ENCODE measurements at regions not wholly inside any gene's neighbourhood (a gene's known extent, or its start where the extent isn't known, plus 50 kb on each side); places are given as distances from the start of the nearest gene placed in this dataset.
A peak's percentile ranks its signal among the peaks of the same experiment; 100 is the strongest.
"Not testable (repeated sequence)": the region's sequence is repeated elsewhere in the genome, so short reads cannot be mapped to it uniquely, and the experiment has no call there.

- H3K27me3 Mint-ChIP-seq; H3K36me3 Mint-ChIP-seq (ENCODE audit: low read depth); H3K9me3 Mint-ChIP-seq; H3K27ac Mint-ChIP-seq; POLR2A ChIA-PET; CTCF ChIA-PET; H3K4me3 Mint-ChIP-seq; DNase-seq; H3K4me1 Mint-ChIP-seq: not testable (repeated sequence)
Observed at GRCh38 chr1:144516172-144516571, 54.7 kb upstream of the NBPF15 start.

DNA sequence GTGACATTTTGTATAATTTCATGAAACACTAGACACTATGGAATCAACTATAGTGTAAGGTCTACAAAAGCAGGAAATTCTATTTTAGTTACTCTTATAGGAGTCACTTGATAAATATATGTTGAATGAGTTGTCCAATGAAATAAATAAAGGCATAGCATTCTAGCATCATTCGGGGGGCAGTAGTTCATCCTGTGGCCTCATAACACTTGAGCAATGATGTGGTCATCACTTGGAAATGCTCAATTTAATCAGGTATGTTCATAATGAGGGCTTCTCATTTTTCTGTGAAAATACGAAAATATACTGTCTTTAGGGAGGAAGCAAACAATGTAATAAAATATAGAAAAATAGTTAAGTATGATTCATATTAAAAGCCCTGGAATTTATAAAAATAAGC, 55.4 kb upstream of the NBPF15 start:
- POLR2A ChIA-PET; H3K27me3 Mint-ChIP-seq; H3K4me3 Mint-ChIP-seq; H3K27ac Mint-ChIP-seq; H3K36me3 Mint-ChIP-seq (ENCODE audit: low read depth); H3K4me1 Mint-ChIP-seq; DNase-seq; H3K9me3 Mint-ChIP-seq; CTCF ChIA-PET: not testable (repeated sequence)

DNA sequence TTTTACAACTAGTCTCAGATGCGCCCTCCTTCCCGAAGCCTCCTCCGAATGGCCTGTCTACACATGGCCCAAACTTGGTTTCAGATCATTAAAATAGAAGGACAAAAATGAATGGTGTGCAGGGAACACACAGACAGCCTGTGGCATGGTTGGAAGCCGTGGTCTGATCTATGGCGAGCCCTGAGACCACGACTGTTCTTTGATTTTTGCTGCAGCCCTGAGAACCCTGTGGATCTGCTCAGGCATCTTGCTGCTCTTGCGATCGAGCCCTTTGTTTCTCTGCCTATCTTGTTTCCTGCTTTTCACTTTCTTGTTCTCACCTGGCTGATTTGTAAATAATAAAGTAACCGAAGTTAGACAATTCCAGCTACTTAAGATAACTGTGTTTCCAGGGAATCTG, 57.0 kb upstream of the NBPF15 start:
- DNase-seq; POLR2A ChIA-PET; H3K36me3 Mint-ChIP-seq (ENCODE audit: low read depth); H3K4me3 Mint-ChIP-seq; H3K27me3 Mint-ChIP-seq; H3K27ac Mint-ChIP-seq; CTCF ChIA-PET; H3K9me3 Mint-ChIP-seq: not testable (repeated sequence)
- H3K4me1 Mint-ChIP-seq = peaks cover 11% of the 10 kb centered on the region

GRCh38 chr1:144519528-144520189, 58.2 kb upstream of the NBPF15 start:
- H3K4me3 Mint-ChIP-seq; CTCF ChIA-PET; H3K27ac Mint-ChIP-seq; H3K36me3 Mint-ChIP-seq (ENCODE audit: low read depth); H3K9me3 Mint-ChIP-seq; H3K27me3 Mint-ChIP-seq; POLR2A ChIA-PET; DNase-seq: not testable (repeated sequence)
- peaks cover 17% of the 10 kb centered on the region for H3K4me1 Mint-ChIP-seq

- H3K4me3 Mint-ChIP-seq = peak overlapping the region; percentile 81
- H3K27ac Mint-ChIP-seq = peak overlapping the region; percentile 100
- H3K9me3 Mint-ChIP-seq; H3K36me3 Mint-ChIP-seq (ENCODE audit: low read depth); H3K27me3 Mint-ChIP-seq; CTCF ChIA-PET: not testable (repeated sequence)
- peak; percentile 75 for DNase-seq
- H3K4me1 Mint-ChIP-seq = peaks cover 18% of the 10 kb centered on the region
- POLR2A ChIA-PET = interaction anchor here (1.2 kb wide), 3 partner anchors 23 to 112 kb away, joined by 11 to 23 read pairs (median 14); no protein-coding TSS in a partner anchor
Observed at GRCh38 chr1:144523661-144524407, 62.4 kb upstream of the NBPF15 start.

GRCh38 chr1:144532156-144532607, 60.5 kb upstream of the PPIAL4F start:
- H3K9me3 Mint-ChIP-seq; H3K4me3 Mint-ChIP-seq; H3K27me3 Mint-ChIP-seq; DNase-seq; CTCF ChIA-PET; H3K36me3 Mint-ChIP-seq (ENCODE audit: low read depth): not testable (repeated sequence)
- peaks cover 30% of the 10 kb centered on the region for H3K4me1 Mint-ChIP-seq
- peak overlapping the region; percentile 32 for H3K27ac Mint-ChIP-seq
- POLR2A ChIA-PET = interaction anchor here (0.7 kb wide), 1 partner anchor 20 kb away, joined by 3 read pairs; no protein-coding TSS in a partner anchor

DNA sequence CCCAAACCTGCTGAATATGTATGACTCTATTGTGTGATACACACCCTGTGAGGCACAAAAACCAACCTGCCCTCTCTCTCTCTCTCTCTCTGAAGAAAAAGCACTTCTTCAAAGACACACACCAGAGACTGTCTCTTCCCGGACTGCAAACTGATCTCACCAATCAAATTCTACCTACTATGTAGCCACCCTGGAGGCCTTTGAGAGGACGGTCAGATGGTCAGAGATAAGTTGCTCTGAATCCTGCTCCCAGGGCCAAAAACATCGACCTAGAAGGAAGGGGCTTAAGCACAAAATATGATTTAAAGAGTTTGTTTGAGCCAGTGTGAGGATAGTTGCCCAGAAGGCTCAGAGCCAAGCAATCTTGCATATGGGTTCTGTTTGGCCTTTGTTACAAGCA, 59.2 kb upstream of the PPIAL4F start:
- H3K36me3 Mint-ChIP-seq (ENCODE audit: low read depth); H3K9me3 Mint-ChIP-seq; H3K4me3 Mint-ChIP-seq; DNase-seq; CTCF ChIA-PET; POLR2A ChIA-PET; H3K27me3 Mint-ChIP-seq: not testable (repeated sequence)
- peak overlapping the region; percentile 49 for H3K27ac Mint-ChIP-seq
- peaks cover 27% of the 10 kb centered on the region for H3K4me1 Mint-ChIP-seq

GRCh38 chr1:144534286-144534685, 58.4 kb upstream of the PPIAL4F start:
- H3K9me3 Mint-ChIP-seq; H3K36me3 Mint-ChIP-seq (ENCODE audit: low read depth); CTCF ChIA-PET; H3K4me3 Mint-ChIP-seq; DNase-seq; H3K27me3 Mint-ChIP-seq: not testable (repeated sequence)
- H3K27ac Mint-ChIP-seq = peak overlapping the region; percentile 85
- peaks cover 29% of the 10 kb centered on the region for H3K4me1 Mint-ChIP-seq
- POLR2A ChIA-PET = interaction anchor here (1.2 kb wide), 1 partner anchor 17 kb away, joined by 3 read pairs; no protein-coding TSS in a partner anchor

GRCh38 chr1:144536677-144537076, 56.0 kb upstream of the PPIAL4F start:
- H3K9me3 Mint-ChIP-seq = not testable (repeated sequence)

GRCh38 chr1:144537234-144537633, 55.5 kb upstream of the PPIAL4F start:
- CTCF ChIA-PET = not testable (repeated sequence)

More at GRCh38 chr1:144536677-144537076, 56.0 kb upstream of the PPIAL4F start:
- H3K4me3 Mint-ChIP-seq; H3K27me3 Mint-ChIP-seq; H3K36me3 Mint-ChIP-seq (ENCODE audit: low read depth); POLR2A ChIA-PET; DNase-seq; H3K27ac Mint-ChIP-seq; CTCF ChIA-PET: not testable (repeated sequence)
- H3K4me1 Mint-ChIP-seq = peaks cover 29% of the 10 kb centered on the region

DNA sequence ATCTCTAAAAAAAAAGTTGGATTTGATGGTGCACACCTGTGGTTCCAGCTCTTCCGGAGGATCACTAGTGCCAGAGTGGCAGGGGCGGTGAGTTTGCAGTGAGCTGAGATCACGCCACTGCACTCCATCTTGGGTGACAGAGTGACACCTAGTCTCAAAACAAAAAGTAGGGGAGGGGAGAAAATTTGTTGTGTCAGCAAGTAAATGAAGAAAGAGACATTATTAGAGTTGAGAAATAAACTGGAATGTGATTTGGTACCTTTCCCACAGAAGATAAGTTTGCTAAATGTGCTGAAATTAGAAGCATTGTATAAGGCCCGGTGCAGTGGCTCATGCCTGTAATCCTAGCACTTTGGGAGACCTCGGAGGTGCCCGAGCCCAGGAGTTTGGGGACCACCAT, 54.0 kb upstream of the PPIAL4F start:
- H3K9me3 Mint-ChIP-seq; H3K36me3 Mint-ChIP-seq (ENCODE audit: low read depth); POLR2A ChIA-PET; H3K27me3 Mint-ChIP-seq; H3K27ac Mint-ChIP-seq; H3K4me3 Mint-ChIP-seq; CTCF ChIA-PET; DNase-seq: not testable (repeated sequence)
- peaks cover 10% of the 10 kb centered on the region for H3K4me1 Mint-ChIP-seq

More at GRCh38 chr1:144537234-144537633, 55.5 kb upstream of the PPIAL4F start:
- H3K36me3 Mint-ChIP-seq (ENCODE audit: low read depth); H3K9me3 Mint-ChIP-seq; DNase-seq; H3K4me3 Mint-ChIP-seq; H3K27me3 Mint-ChIP-seq; H3K27ac Mint-ChIP-seq; POLR2A ChIA-PET: not testable (repeated sequence)
- H3K4me1 Mint-ChIP-seq = peaks cover 25% of the 10 kb centered on the region

GRCh38 chr1:144539191-144539960, 53.3 kb upstream of the PPIAL4F start:
- H3K9me3 Mint-ChIP-seq; POLR2A ChIA-PET; DNase-seq; H3K4me1 Mint-ChIP-seq; H3K27ac Mint-ChIP-seq; H3K27me3 Mint-ChIP-seq; H3K4me3 Mint-ChIP-seq; H3K36me3 Mint-ChIP-seq (ENCODE audit: low read depth); CTCF ChIA-PET: not testable (repeated sequence)

Data from activated CD4-positive, alpha-beta memory T cell treated with anti-CD3 and anti-CD28 coated beads, Interleukin-2, amount 10 ng/mL, durations not matched to agents 7 days and 5 days (primary cell).